AG04450 (cell line): ENCODE measurements at regions not wholly inside any gene's neighbourhood (a gene's known extent, or its start where the extent isn't known, plus 50 kb on each side); places are given as distances from the start of the nearest gene placed in this dataset.

Experiments
- CTCF ChIA-PET: fragments of 300-600, 350-600 bp; formaldehyde crosslinking; extraction: SDS; loops from one replicate; lab custom pipeline; 2022; ENCODE audit warnings: antibody characterized with exemption, inconsistent platforms; lab: Charles Lee
- POLR2A ChIA-PET: fragments of 350-600 bp; formaldehyde crosslinking; extraction: SDS; loops from one replicate; lab custom pipeline; 2021; ENCODE audit warnings: antibody characterized with exemption, inconsistent platforms; lab: Yijun Ruan, JAX
- DNase-seq: peaks from one replicate; pipeline ENCODE4 v3.0.0-alpha.2; 2011; ENCODE audit warnings: low read depth, low spot score
- H3K27ac ChIP-seq: one replicate; pipeline ENCODE4 v1.5.1; 2012; ENCODE audit warnings: low read depth, low read length, control low read depth
- H3K27me3 ChIP-seq: one replicate; pipeline ENCODE4 v1.6.0; 2012; ENCODE audit warnings: low read length; ENCODE audit not compliant: control insufficient read depth, insufficient read depth
- H3K4me3 ChIP-seq: 2 replicates; pipeline ENCODE4 v1.5.1; 2011; ENCODE audit warnings: mild to moderate bottlenecking, low read depth, low read length, control low read depth
- H3K9me3 ChIP-seq: 2 replicates; pipeline ENCODE4 v1.5.1; 2012; ENCODE audit warnings: low read length; ENCODE audit not compliant: control insufficient read depth, insufficient read depth
- CTCF ChIP-seq: IDR thresholded peaks from 2 replicates; pipeline ENCODE4 v1.5.1; 2011; ENCODE audit warnings: low read depth, low read length, control low read depth, inconsistent platforms

- H3K27me3 ChIP-seq = no peaks in the 10 kb centered on the region
- H3K9me3 ChIP-seq = no peaks in the 10 kb centered on the region
- no peak for TF ChIP-seq CTCF
- ChIA-PET CTCF (no interaction called here), POLR2A (no interaction called here)
- no peak overlapping the region for H3K4me3 ChIP-seq
- H3K27ac ChIP-seq = no peak overlapping the region
- no peak for DNase-seq
These were observed 262.4 kb downstream of the MEIS1 start for GRCh38 chr2:66697366-66697765.

- no peak for TF ChIP-seq CTCF
- H3K27me3 ChIP-seq = no peaks in the 10 kb centered on the region
- no peak overlapping the region for H3K27ac ChIP-seq
- POLR2A ChIA-PET = no interaction called here
- DNase-seq = no peak
- H3K9me3 ChIP-seq = no peaks in the 10 kb centered on the region
- H3K4me3 ChIP-seq = no peak overlapping the region
- CTCF ChIA-PET = interaction anchor here (0.9 kb wide), 1 partner anchor 13 kb away, joined by 3 read pairs; no protein-coding TSS in a partner anchor
These were observed 263.2 kb downstream of the MEIS1 start for GRCh38 chr2:66698091-66698490.

- DNase-seq = no peak
- Histone ChIP-seq H3K4me3 (no peak overlapping the region), H3K27ac (no peak overlapping the region), H3K27me3 (no peaks in the 10 kb centered on the region), H3K9me3 (no peaks in the 10 kb centered on the region)
- TF ChIP-seq CTCF = no peak
- CTCF ChIA-PET = interaction anchor here (0.7 to 1.2 kb wide), 3 partner anchors 12 to 575 kb away, joined by 3 to 13 read pairs (median 3); no protein-coding TSS in a partner anchor
- POLR2A ChIA-PET = no interaction called here
These were observed 263.8 kb downstream of the MEIS1 start for GRCh38 chr2:66698576-66699239.

- no peak for DNase-seq
- Histone ChIP-seq H3K27me3 (no peaks in the 10 kb centered on the region), H3K4me3 (no peak overlapping the region), H3K9me3 (no peaks in the 10 kb centered on the region), H3K27ac (no peak overlapping the region)
- ChIA-PET CTCF (interaction anchor here (1.2 kb wide), 1 partner anchor 34 kb away, joined by 3 read pairs; no protein-coding TSS in a partner anchor), POLR2A (no interaction called here)
- TF ChIP-seq CTCF = no peak
These were observed 264.5 kb downstream of the MEIS1 start for GRCh38 chr2:66699416-66699792.

- no peak for DNase-seq
- POLR2A ChIA-PET = no interaction called here
- no peak for TF ChIP-seq CTCF
- Histone ChIP-seq H3K27ac (no peak overlapping the region), H3K27me3 (no peaks in the 10 kb centered on the region), H3K4me3 (no peak overlapping the region), H3K9me3 (no peaks in the 10 kb centered on the region)
- CTCF ChIA-PET = interaction anchor here (0.6 to 1.2 kb wide), 2 partner anchors 15 to 34 kb away, joined by 3 read pairs; no protein-coding TSS in a partner anchor
These were observed 265.1 kb downstream of the MEIS1 start for GRCh38 chr2:66699793-66700676.
